Thoracic aorta (tissue), 2 donors: ENCODE measurements at regions not wholly inside any gene's neighbourhood (a gene's known extent, or its start where the extent isn't known, plus 50 kb on each side); places are given as distances from the start of the nearest gene placed in this dataset.

ENCODE experiments used
- ATAC-seq: fragments of 150-250 bp; one replicate; pipeline ENCODE4 v1.8.0; 2017; ENCODE audit warnings: low read depth; ENCODE audit not compliant: insufficient number of reproducible peaks, low FRiP score
- DNase-seq: peaks from one replicate; pipeline ENCODE4 v3.0.0-alpha.2; 2020; ENCODE audit warnings: low spot score
- H3K27ac ChIP-seq, 2 donors: fragments of 200-600 bp; sonication (generic); 1 replicate in 1 of 2; 2 replicates in 1 of 2; pipeline ENCODE4 v1.5.1; 2016; ENCODE audit warnings: mild to moderate bottlenecking in 2 of 2, moderate library complexity in 2 of 2
- H3K27me3 ChIP-seq: fragments of 200-600 bp; sonication (generic); replicated peaks from 2 replicates; pipeline ENCODE4 v1.6.0; 2016; ENCODE audit warnings: mild to moderate bottlenecking; ENCODE audit not compliant: insufficient read depth
- H3K36me3 ChIP-seq: fragments of 200-600 bp; sonication (generic); one replicate; pipeline ENCODE4 v1.5.1; 2016
- H3K4me1 ChIP-seq, 2 donors: fragments of 200-600 bp; sonication (generic); 1 replicate in 1 of 2; 2 replicates in 1 of 2; pipeline versions ENCODE4 v1.5.1 to v1.6.0; 2016; ENCODE audit warnings: low read depth in 2 of 2, mild to moderate bottlenecking in 1 of 2; ENCODE audit not compliant: control insufficient read depth in 1 of 2
- H3K4me3 ChIP-seq: fragments of 200-600 bp; sonication (generic); 2 replicates; pipeline ENCODE4 v1.5.1; 2016; ENCODE audit warnings: mild to moderate bottlenecking
- H3K9me3 ChIP-seq: fragments of 200-600 bp; sonication (generic); 2 replicates; pipeline ENCODE4 v1.5.1; 2016
- CTCF ChIP-seq: fragments of 200-600 bp; sonication (generic); IDR thresholded peaks from one replicate; pipeline ENCODE4 v1.5.1; 2019; ENCODE audit warnings: antibody characterized with exemption

GRCh38 chr3:40701016-40701588 is 176.3 kb downstream of the ZNF621 start:
- Histone ChIP-seq H3K27me3 (no peaks in the 10 kb centered on the region), H3K9me3 (no peaks in the 10 kb centered on the region), H3K36me3 (no peaks in the 10 kb centered on the region), H3K4me3 (no peak overlapping the region), H3K4me1 (peaks cover 0 to 10% of the 10 kb centered on the region in 2 donors), H3K27ac (no peak overlapping the region)
- no peak for DNase-seq
- no peak for TF ChIP-seq CTCF
- no peak for ATAC-seq

- H3K27ac ChIP-seq, result no peak overlapping the region
- no peak overlapping the region for H3K4me3 ChIP-seq
- no peaks in the 10 kb centered on the region for H3K36me3 ChIP-seq
- H3K4me1 ChIP-seq, result peaks cover 0 to under 1% of the 10 kb centered on the region in 2 donors
- H3K27me3 ChIP-seq, result no peaks in the 10 kb centered on the region
- no peaks in the 10 kb centered on the region for H3K9me3 ChIP-seq
- no peak for TF ChIP-seq CTCF
- no peak for ATAC-seq
- no peak for DNase-seq
These were observed 179.5 kb downstream of the ZNF621 start for GRCh38 chr3:40704224-40704623.

GRCh38 chr3:40705663-40706062 is 180.9 kb downstream of the ZNF621 start:
- no peak overlapping the region for H3K27ac ChIP-seq
- TF ChIP-seq CTCF, result no peak
- no peak overlapping the region for H3K4me3 ChIP-seq
- H3K9me3 ChIP-seq, result no peaks in the 10 kb centered on the region
- no peaks in the 10 kb centered on the region for H3K27me3 ChIP-seq
- ATAC-seq (no peak), DNase-seq (no peak)
- H3K36me3 ChIP-seq, result no peaks in the 10 kb centered on the region
- H3K4me1 ChIP-seq, result no peaks in the 10 kb centered on the region

DNA sequence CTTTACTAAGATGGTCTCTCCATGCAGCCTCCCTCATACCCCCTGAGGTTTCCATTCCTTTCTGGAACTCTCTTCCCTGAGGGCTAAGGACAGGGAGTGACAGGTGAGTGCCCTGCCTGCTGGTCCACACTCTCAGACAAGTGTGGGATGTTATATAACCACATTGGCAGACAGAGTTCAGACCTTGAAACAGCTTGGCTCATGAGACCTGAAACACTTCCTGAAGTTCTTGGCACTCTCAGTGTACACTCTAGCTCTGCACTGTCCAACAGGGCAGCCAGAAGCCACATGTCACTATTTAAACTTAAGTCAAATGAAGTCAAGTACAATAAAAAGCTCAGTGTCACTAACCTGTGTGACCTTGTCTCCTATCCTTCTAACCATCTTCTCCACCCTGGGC is 188.5 kb downstream of the ZNF621 start:
- no peak for TF ChIP-seq CTCF
- Histone ChIP-seq H3K9me3 (no peaks in the 10 kb centered on the region), H3K36me3 (no peaks in the 10 kb centered on the region), H3K4me1 (peaks cover 0 to 17% of the 10 kb centered on the region in 2 donors), H3K27me3 (no peaks in the 10 kb centered on the region), H3K27ac (no peak overlapping the region), H3K4me3 (no peak overlapping the region)
- no peak for DNase-seq
- no peak for ATAC-seq

DNA sequence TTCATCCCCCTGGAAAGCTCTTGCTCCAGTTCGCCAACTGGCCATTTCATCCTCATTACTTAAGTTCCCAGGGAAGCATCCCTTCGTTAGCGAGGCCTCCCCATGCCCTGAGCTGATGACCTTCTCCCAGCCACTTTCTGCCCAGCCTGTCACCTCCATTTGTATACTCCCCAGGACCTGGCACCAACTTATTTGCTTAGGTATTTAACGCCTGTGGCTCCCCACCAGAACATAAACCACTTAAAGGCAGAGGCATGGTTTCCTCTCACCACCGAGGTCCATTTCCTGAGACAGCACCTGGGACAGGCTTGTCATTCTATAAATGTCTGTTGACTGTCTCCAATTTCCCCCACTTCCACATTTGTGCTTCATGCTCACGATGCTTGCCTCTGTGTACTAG is 189.0 kb downstream of the ZNF621 start:
- Histone ChIP-seq H3K27ac (no peak overlapping the region), H3K9me3 (no peaks in the 10 kb centered on the region), H3K27me3 (no peaks in the 10 kb centered on the region), H3K4me3 (no peak overlapping the region), H3K4me1 (peaks cover 0 to 17% of the 10 kb centered on the region in 2 donors), H3K36me3 (no peaks in the 10 kb centered on the region)
- no peak for DNase-seq
- no peak for TF ChIP-seq CTCF
- no peak for ATAC-seq
